Transverse colon (tissue), 4 donors: ENCODE measurements at regions not wholly inside any gene's neighbourhood (a gene's known extent, or its start where the extent isn't known, plus 50 kb on each side); places are given as distances from the start of the nearest gene placed in this dataset.
"Not testable (repeated sequence)": the region's sequence is repeated elsewhere in the genome, so short reads cannot be mapped to it uniquely, and the experiment has no call there.

ENCODE experiments used
- DNase-seq: peaks from one replicate; pipeline ENCODE4 v3.0.0-alpha.2; 2019
- H3K27ac ChIP-seq, 4 donors: fragments of 200-600 bp; sonication (generic); 2 replicates each; pipeline ENCODE4 v1.5.1; 2016 to 2018; ENCODE audit warnings: inconsistent platforms in 4 of 4
- H3K27me3 ChIP-seq: fragments of 200-600 bp; sonication (generic); 2 replicates; pipeline ENCODE4 v1.5.1; 2017; ENCODE audit warnings: inconsistent platforms
- H3K36me3 ChIP-seq, 4 donors: fragments of 200-600 bp; sonication (generic); 2 replicates each; pipeline ENCODE4 v1.5.1; 2017 to 2019; ENCODE audit warnings: inconsistent platforms in 4 of 4
- H3K4me1 ChIP-seq, 4 donors: fragments of 200-600 bp; sonication (generic); 2 replicates each; pipeline ENCODE4 v1.5.1; 2017 to 2020; ENCODE audit warnings: inconsistent platforms in 4 of 4
- H3K4me3 ChIP-seq, 4 donors: fragments of 200-600 bp; sonication (generic); 1 replicate in 1 of 4; 2 replicates in 3 of 4; pipeline versions ENCODE4 v1.5.1 to v1.6.1; 2017 to 2019; ENCODE audit warnings: inconsistent platforms in 4 of 4
- H3K9me3 ChIP-seq, 2 donors: fragments of 200-600 bp; sonication (generic); 2 replicates each; pipeline ENCODE4 v1.5.1; 2017 to 2019; ENCODE audit warnings: inconsistent platforms in 2 of 2
- EP300 ChIP-seq: sonication (generic); formaldehyde crosslinking; IDR thresholded peaks from one replicate; pipeline ENCODE4 v1.6.1; 2017; ENCODE audit warnings: antibody characterized with exemption, low read depth
- POLR2A ChIP-seq: fragments of 450-650 bp; IDR thresholded peaks from one replicate; pipeline ENCODE4 v1.6.1; 2016; ENCODE audit warnings: antibody characterized with exemption, mild to moderate bottlenecking, moderate library complexity
- POLR2AphosphoS5 ChIP-seq, 3 donors: sonication (generic); formaldehyde crosslinking; IDR thresholded peaks; one replicate each; pipeline ENCODE4 v1.6.1; 2016; ENCODE audit warnings: antibody characterized with exemption in 3 of 3
- WGBS, 2 donors: methylation state at CpG; one replicate each; pipeline ENCODE4 v1.1.5; 2018; ENCODE audit warnings: low coverage in 1 of 2; 5-methylcytosine and 5-hydroxymethylcytosine counted together
- in situ Hi-C, 4 donors: fragments of 200-750 bp; cut with MboI; loops; one replicate each; pipeline versions ENCODE4 v1.15.0 to v1.15.1; 2017; ENCODE audit warnings: low sequenced_read_pairs in 3 of 4, low pct_ligation_motif_present in 1 of 4, low pct_unique_long_range_greater_than_20kb in 1 of 4
- intact Hi-C: fragments of 100-400 bp; cut with DNase I; formaldehyde crosslinking; loops from one replicate; pipeline ENCODE4 v1.15.1; 2023; ENCODE audit warnings: low total_unique reads
- TF ChIP-seq, protein P1 (sequence below), 5 experiments: fragments of 200-600 bp in 3 of 5; fragments of 450-650 bp in 2 of 5; sonication (generic) in 3 of 5; IDR thresholded peaks; 1 replicate in 2 of 5; 2 replicates in 3 of 5; pipeline ENCODE4 v1.5.1; 2016 to 2017; ENCODE audit warnings: antibody characterized with exemption in 5 of 5, inconsistent platforms in 3 of 5, mild to moderate bottlenecking in 2 of 5, moderate library complexity in 1 of 5

GRCh38 chr20:60788070-60788469 is 464.0 kb upstream of the CDH4 start:
- H3K9me3 ChIP-seq = no peaks in the 10 kb centered on the region
- 52 to 62% methylated on average over 3 of the region's 3 CpGs for WGBS, 2 donors
- in situ Hi-C loops = no loop called here
- no peak for DNase-seq
- H3K4me3 ChIP-seq = no peak overlapping the region
- H3K36me3 ChIP-seq = no peaks in the 10 kb centered on the region
- TF ChIP-seq EP300 (no peak), POLR2A (no peak), POLR2AphosphoS5 (IDR thresholded peaks at IDR 0.05) (no peak)
- TF ChIP-seq, protein P1, sequence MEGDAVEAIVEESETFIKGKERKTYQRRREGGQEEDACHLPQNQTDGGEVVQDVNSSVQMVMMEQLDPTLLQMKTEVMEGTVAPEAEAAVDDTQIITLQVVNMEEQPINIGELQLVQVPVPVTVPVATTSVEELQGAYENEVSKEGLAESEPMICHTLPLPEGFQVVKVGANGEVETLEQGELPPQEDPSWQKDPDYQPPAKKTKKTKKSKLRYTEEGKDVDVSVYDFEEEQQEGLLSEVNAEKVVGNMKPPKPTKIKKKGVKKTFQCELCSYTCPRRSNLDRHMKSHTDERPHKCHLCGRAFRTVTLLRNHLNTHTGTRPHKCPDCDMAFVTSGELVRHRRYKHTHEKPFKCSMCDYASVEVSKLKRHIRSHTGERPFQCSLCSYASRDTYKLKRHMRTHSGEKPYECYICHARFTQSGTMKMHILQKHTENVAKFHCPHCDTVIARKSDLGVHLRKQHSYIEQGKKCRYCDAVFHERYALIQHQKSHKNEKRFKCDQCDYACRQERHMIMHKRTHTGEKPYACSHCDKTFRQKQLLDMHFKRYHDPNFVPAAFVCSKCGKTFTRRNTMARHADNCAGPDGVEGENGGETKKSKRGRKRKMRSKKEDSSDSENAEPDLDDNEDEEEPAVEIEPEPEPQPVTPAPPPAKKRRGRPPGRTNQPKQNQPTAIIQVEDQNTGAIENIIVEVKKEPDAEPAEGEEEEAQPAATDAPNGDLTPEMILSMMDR (IDR thresholded peaks at IDR 0.05) = no peak
- H3K27ac ChIP-seq = no peak overlapping the region
- H3K4me1 ChIP-seq = no peaks in the 10 kb centered on the region
- intact Hi-C loops = no loop called here
- no peaks in the 10 kb centered on the region for H3K27me3 ChIP-seq

GRCh38 chr20:60789399-60789798 is 462.7 kb upstream of the CDH4 start:
- in situ Hi-C loops = no loop called here
- Histone ChIP-seq H3K27ac (no peak overlapping the region), H3K9me3 (no peaks in the 10 kb centered on the region), H3K4me3 (no peak overlapping the region), H3K27me3 (no peaks in the 10 kb centered on the region), H3K4me1 (no peaks in the 10 kb centered on the region), H3K36me3 (no peaks in the 10 kb centered on the region)
- 75 to 94% methylated on average over 4 to 10 of the region's 10 CpGs for WGBS, 2 donors
- TF ChIP-seq POLR2A = no peak
- TF ChIP-seq, protein P1 (IDR thresholded peaks at IDR 0.05) = no peak
- DNase-seq = no peak
- intact Hi-C loops = no loop called here

- intact Hi-C loops, H3K4me3 ChIP-seq, H3K9me3 ChIP-seq, H3K36me3 ChIP-seq, H3K4me1 ChIP-seq, H3K27me3 ChIP-seq, DNase-seq, in situ Hi-C loops, H3K27ac ChIP-seq: not testable (repeated sequence)
- 91 to 92% methylated on average over 2 to 3 of the region's 3 CpGs for WGBS, 2 donors
These were observed 461.7 kb upstream of the CDH4 start for GRCh38 chr20:60790339-60790738.

DNA sequence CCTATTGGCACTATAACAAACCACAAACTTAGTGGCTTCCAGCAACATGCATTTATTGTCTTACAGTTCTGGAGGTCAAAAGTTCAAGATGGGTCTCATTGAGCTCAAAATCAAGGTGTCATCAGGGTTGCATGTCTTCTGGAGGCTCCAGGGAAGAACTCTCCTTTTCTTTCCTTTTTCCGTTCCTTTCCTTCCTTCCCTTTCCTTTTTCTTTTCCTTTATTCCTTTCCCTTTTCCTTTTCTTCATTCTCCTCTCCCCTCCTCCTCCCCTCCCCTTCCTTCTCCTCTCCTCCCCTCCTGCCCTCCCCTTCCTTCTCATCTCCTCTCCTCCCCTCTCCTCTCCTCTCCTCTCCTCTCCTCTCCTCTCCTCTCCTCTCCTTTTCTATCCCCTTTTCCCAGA is 460.2 kb upstream of the CDH4 start:
- in situ Hi-C loops (no loop called here), intact Hi-C loops (no loop called here)
- no peaks in the 10 kb centered on the region for H3K4me1 ChIP-seq
- no peak overlapping the region for H3K27ac ChIP-seq
- H3K4me3 ChIP-seq = no peak overlapping the region
- no peaks in the 10 kb centered on the region for H3K27me3 ChIP-seq
- WGBS, 2 donors = 96 to 100% methylated on average over 1 of the region's 1 CpG
- H3K9me3 ChIP-seq = no peaks in the 10 kb centered on the region
- no peaks in the 10 kb centered on the region for H3K36me3 ChIP-seq
- TF ChIP-seq, protein P1 (IDR thresholded peaks at IDR 0.05) = no peak
- TF ChIP-seq POLR2A (no peak), EP300 (no peak), POLR2AphosphoS5 (IDR thresholded peaks at IDR 0.05) (no peak)
- DNase-seq = no peak

GRCh38 chr20:60792941-60793340 is 459.1 kb upstream of the CDH4 start:
- H3K27me3 ChIP-seq = no peaks in the 10 kb centered on the region
- H3K9me3 ChIP-seq = no peaks in the 10 kb centered on the region
- no peaks in the 10 kb centered on the region for H3K4me1 ChIP-seq
- WGBS, 2 donors = 42 to 81% methylated on average over 2 to 6 of the region's 6 CpGs
- DNase-seq = no peak
- in situ Hi-C loops (no loop called here), intact Hi-C loops (no loop called here)
- H3K27ac ChIP-seq = no peak overlapping the region
- no peak overlapping the region for H3K4me3 ChIP-seq
- TF ChIP-seq, protein P1 (IDR thresholded peaks at IDR 0.05) = no peak
- no peak for TF ChIP-seq POLR2A
- H3K36me3 ChIP-seq = no peaks in the 10 kb centered on the region
